ENCODE measurements at regions not wholly inside any gene's neighbourhood (a gene's known extent, or its start where the extent isn't known, plus 50 kb on each side); places are given as distances from the start of the nearest gene placed in this dataset.

DNA sequence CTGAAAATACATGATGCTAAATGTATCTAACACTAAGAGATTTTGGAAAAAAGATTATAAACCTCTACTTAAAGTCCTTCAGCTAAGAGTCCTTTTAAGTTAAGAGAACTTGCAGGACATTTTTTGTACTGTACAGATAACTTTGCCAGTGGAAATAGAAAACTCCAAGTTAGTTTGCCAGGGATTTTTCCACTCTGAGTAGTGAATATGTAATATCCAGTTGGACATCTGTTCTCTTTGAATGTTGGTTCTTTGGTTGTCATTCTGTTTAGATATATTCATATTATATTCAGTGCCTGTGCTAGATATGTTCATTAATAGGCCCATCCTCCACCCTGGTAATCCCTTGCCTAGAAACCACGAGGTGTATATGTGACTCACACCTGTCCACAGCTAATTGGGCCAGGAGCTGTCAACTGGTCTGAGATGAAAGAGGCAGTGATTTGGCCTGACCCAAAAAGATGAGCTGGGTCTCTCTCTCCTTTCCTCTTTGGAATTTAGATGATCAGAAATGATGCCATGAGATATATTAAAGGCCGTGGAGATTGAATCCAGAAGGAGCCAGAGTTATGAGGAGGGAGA, 261.0 kb upstream of the LRIG3 start:
- H3K36me3 ChIP-seq, result no peaks in the 10 kb centered on the region
- peaks cover 0 to 6% (median 0%) of the 10 kb centered on the region in 4 donors for H3K9me3 ChIP-seq
- H3K27ac ChIP-seq, result no peak overlapping the region
- WGBS, 5 donors, result 65 to 86% (median 73%) methylated on average over 2 of the region's 2 CpGs
- intact Hi-C loops (cut with DNase I; ENCODE audit: low total_unique reads), result no loop called here
- no peak for TF ChIP-seq POLR2A (IDR thresholded peaks at IDR 0.05)
- no peak for TF ChIP-seq EP300 (IDR thresholded peaks at IDR 0.05)
- TF ChIP-seq, protein P1, sequence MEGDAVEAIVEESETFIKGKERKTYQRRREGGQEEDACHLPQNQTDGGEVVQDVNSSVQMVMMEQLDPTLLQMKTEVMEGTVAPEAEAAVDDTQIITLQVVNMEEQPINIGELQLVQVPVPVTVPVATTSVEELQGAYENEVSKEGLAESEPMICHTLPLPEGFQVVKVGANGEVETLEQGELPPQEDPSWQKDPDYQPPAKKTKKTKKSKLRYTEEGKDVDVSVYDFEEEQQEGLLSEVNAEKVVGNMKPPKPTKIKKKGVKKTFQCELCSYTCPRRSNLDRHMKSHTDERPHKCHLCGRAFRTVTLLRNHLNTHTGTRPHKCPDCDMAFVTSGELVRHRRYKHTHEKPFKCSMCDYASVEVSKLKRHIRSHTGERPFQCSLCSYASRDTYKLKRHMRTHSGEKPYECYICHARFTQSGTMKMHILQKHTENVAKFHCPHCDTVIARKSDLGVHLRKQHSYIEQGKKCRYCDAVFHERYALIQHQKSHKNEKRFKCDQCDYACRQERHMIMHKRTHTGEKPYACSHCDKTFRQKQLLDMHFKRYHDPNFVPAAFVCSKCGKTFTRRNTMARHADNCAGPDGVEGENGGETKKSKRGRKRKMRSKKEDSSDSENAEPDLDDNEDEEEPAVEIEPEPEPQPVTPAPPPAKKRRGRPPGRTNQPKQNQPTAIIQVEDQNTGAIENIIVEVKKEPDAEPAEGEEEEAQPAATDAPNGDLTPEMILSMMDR (IDR thresholded peaks at IDR 0.05), result no peak
- no peaks in the 10 kb centered on the region for H3K4me1 ChIP-seq
- H3K27me3 ChIP-seq, result no peaks in the 10 kb centered on the region
- no peak for DNase-seq
- H3K4me3 ChIP-seq, result no peak overlapping the region

GRCh38 chr12:59179231-59179630, 258.9 kb upstream of the LRIG3 start:
- H3K4me1 ChIP-seq, result no peaks in the 10 kb centered on the region
- intact Hi-C loops (cut with DNase I; ENCODE audit: low total_unique reads), result no loop called here
- 78 to 83% (median 81%) methylated on average over 1 of the region's 1 CpG for WGBS, 5 donors
- DNase-seq, result no peak
- no peak overlapping the region for H3K27ac ChIP-seq
- no peaks in the 10 kb centered on the region for H3K36me3 ChIP-seq
- no peaks in the 10 kb centered on the region for H3K27me3 ChIP-seq
- no peak for TF ChIP-seq POLR2A (IDR thresholded peaks at IDR 0.05)
- TF ChIP-seq EP300 (IDR thresholded peaks at IDR 0.05), result no peak
- no peak for TF ChIP-seq POLR2AphosphoS5 (IDR thresholded peaks at IDR 0.05)
- TF ChIP-seq, protein P1 (IDR thresholded peaks at IDR 0.05), result no peak
- peaks cover 0 to 6% (median 0%) of the 10 kb centered on the region in 4 donors for H3K9me3 ChIP-seq
- no peak overlapping the region for H3K4me3 ChIP-seq

- intact Hi-C loops (cut with DNase I; ENCODE audit: low total_unique reads), result no loop called here
- WGBS, 5 donors, result 32 to 61% (median 47%) methylated on average over 4 of the region's 4 CpGs
Observed at GRCh38 chr12:59173695-59174094, 253.4 kb upstream of the LRIG3 start.

GRCh38 chr12:59168647-59169046, 248.3 kb upstream of the LRIG3 start:
- Histone ChIP-seq H3K27me3 (no peaks in the 10 kb centered on the region), H3K36me3 (no peaks in the 10 kb centered on the region), H3K9me3 (no peaks in the 10 kb centered on the region), H3K27ac (no peak overlapping the region), H3K4me1 (peaks cover 0 to 19% (median 9%) of the 10 kb centered on the region in 4 donors), H3K4me3 (no peak overlapping the region)
- peak in 1 of 2 donors; percentile 15 for DNase-seq
- intact Hi-C loops (cut with DNase I; ENCODE audit: low total_unique reads), result no loop called here
- WGBS, 5 donors, result 52 to 65% (median 58%) methylated on average over 2 of the region's 2 CpGs
- TF ChIP-seq EP300 (IDR thresholded peaks at IDR 0.05) (no peak), POLR2AphosphoS5 (IDR thresholded peaks at IDR 0.05) (no peak), POLR2A (IDR thresholded peaks at IDR 0.05) (no peak)
- TF ChIP-seq, protein P1 (IDR thresholded peaks at IDR 0.05), result no peak

More at GRCh38 chr12:59173695-59174094, 253.4 kb upstream of the LRIG3 start:
- peaks cover 0 to 6% (median 0%) of the 10 kb centered on the region in 4 donors for H3K9me3 ChIP-seq
- H3K27ac ChIP-seq, result no peak overlapping the region
- H3K4me1 ChIP-seq, result peaks cover 0 to under 1% (median 0%) of the 10 kb centered on the region in 4 donors
- TF ChIP-seq POLR2A (IDR thresholded peaks at IDR 0.05), result no peak
- TF ChIP-seq, protein P1 (IDR thresholded peaks at IDR 0.05), result no peak
- TF ChIP-seq POLR2AphosphoS5 (IDR thresholded peaks at IDR 0.05), result no peak
- TF ChIP-seq EP300 (IDR thresholded peaks at IDR 0.05), result no peak
- no peaks in the 10 kb centered on the region for H3K36me3 ChIP-seq
- no peak overlapping the region for H3K4me3 ChIP-seq
- DNase-seq, result peak in 1 of 2 donors; percentile 29
- H3K27me3 ChIP-seq, result no peaks in the 10 kb centered on the region

All from stomach (tissue), 8 donors.